GM19397 (cell line): ENCODE measurements at regions not wholly inside any gene's neighbourhood (a gene's known extent, or its start where the extent isn't known, plus 50 kb on each side); places are given as distances from the start of the nearest gene placed in this dataset.
"Not testable (repeated sequence)": the region's sequence is repeated elsewhere in the genome, so short reads cannot be mapped to it uniquely, and the experiment has no call there.

Experiments used
- ATAC-seq: cut with Tn5 transposase; IDR thresholded peaks from one replicate; pipeline ENCODE4 v1.9.1; 2021; ENCODE audit warnings: mild to moderate bottlenecking, moderate library complexity; ENCODE audit not compliant: unreplicated experiment

GRCh38 chr1:219434923-219435297 is 178.0 kb downstream of the ZC3H11B start:
- ATAC-seq: no peak

GRCh38 chr1:219434285-219434922 is 178.5 kb downstream of the ZC3H11B start:
- ATAC-seq: no peak

- no peak for ATAC-seq
Observed at GRCh38 chr1:219433496-219434131, 179.3 kb downstream of the ZC3H11B start.

GRCh38 chr1:219433001-219433400 is 179.9 kb downstream of the ZC3H11B start:
- no peak for ATAC-seq

- no peak for ATAC-seq
Observed at GRCh38 chr1:219432191-219432606, 180.7 kb downstream of the ZC3H11B start.

GRCh38 chr1:219430419-219430818 is 182.5 kb downstream of the ZC3H11B start:
- no peak for ATAC-seq

GRCh38 chr1:219428651-219429050 is 184.3 kb downstream of the ZC3H11B start:
- ATAC-seq: no peak

GRCh38 chr1:219427989-219428388 is 184.9 kb downstream of the ZC3H11B start:
- ATAC-seq: no peak

- no peak for ATAC-seq
Observed at GRCh38 chr1:219427403-219427802, 185.5 kb downstream of the ZC3H11B start.

- ATAC-seq: peak; percentile 32
Observed at GRCh38 chr1:219422811-219423598, 189.9 kb downstream of the ZC3H11B start.

GRCh38 chr1:219420913-219421312 is 192.0 kb downstream of the ZC3H11B start:
- ATAC-seq: no peak

- ATAC-seq: no peak
Observed at GRCh38 chr1:219419860-219420259, 193.0 kb downstream of the ZC3H11B start.

- no peak for ATAC-seq
Observed at GRCh38 chr1:219419065-219419464, 193.8 kb downstream of the ZC3H11B start.

GRCh38 chr1:219417610-219418009 is 195.3 kb downstream of the ZC3H11B start:
- no peak for ATAC-seq

GRCh38 chr1:219416598-219417238 is 196.2 kb downstream of the ZC3H11B start:
- ATAC-seq: peak; percentile 90

GRCh38 chr1:219415915-219416314 is 197.0 kb downstream of the ZC3H11B start:
- ATAC-seq: no peak

- ATAC-seq: no peak
Observed at GRCh38 chr1:219415433-219415832, 197.5 kb downstream of the ZC3H11B start.

GRCh38 chr1:219414250-219414649 is 198.7 kb downstream of the ZC3H11B start:
- ATAC-seq: no peak

- ATAC-seq: no peak
Observed at GRCh38 chr1:219413536-219413935, 199.4 kb downstream of the ZC3H11B start.

- no peak for ATAC-seq
Observed at GRCh38 chr1:219412772-219413171, 200.1 kb downstream of the ZC3H11B start.

- ATAC-seq: not testable (repeated sequence)
Observed at GRCh38 chr1:219410721-219411120, 202.2 kb downstream of the ZC3H11B start.
